Body of pancreas (tissue), 4 donors: ENCODE measurements at regions not wholly inside any gene's neighbourhood (a gene's known extent, or its start where the extent isn't known, plus 50 kb on each side); places are given as distances from the start of the nearest gene placed in this dataset.

Experiments
- ATAC-seq: fragments of 150-250 bp; one replicate; pipeline ENCODE4 v1.9.1; 2016
- DNase-seq, 4 donors: peaks; one replicate each; pipeline ENCODE4 v3.0.0-alpha.2; 2019
- H3K27ac ChIP-seq, 4 donors: fragments of 200-600 bp; sonication (generic); 1 replicate in 3 of 4; 2 replicates in 1 of 4; pipeline versions ENCODE4 v1.5.1 to v1.6.1; 2016 to 2019; ENCODE audit warnings: mild to moderate bottlenecking in 1 of 4, mixed read lengths in 1 of 4, moderate library complexity in 1 of 4
- H3K27me3 ChIP-seq, 2 donors: fragments of 200-600 bp; sonication (generic); one replicate each; pipeline ENCODE4 v1.6.0; 2016; ENCODE audit warnings: mild to moderate bottlenecking in 1 of 2
- H3K36me3 ChIP-seq, 2 donors: fragments of 200-600 bp; sonication (generic); replicated peaks in 1 of 2; 2 replicates each; pipeline ENCODE4 v1.5.1; 2016; ENCODE audit warnings: low read depth in 2 of 2; ENCODE audit not compliant: insufficient read depth in 1 of 2
- H3K4me1 ChIP-seq: fragments of 200-600 bp; sonication (generic); one replicate; pipeline ENCODE4 v1.6.0; 2016
- H3K4me3 ChIP-seq, 2 donors: fragments of 200-600 bp; sonication (generic); 1 replicate in 1 of 2; 2 replicates in 1 of 2; pipeline ENCODE4 v1.5.1; 2016 to 2019
- H3K9me3 ChIP-seq, 3 donors: fragments of 200-600 bp; sonication (generic); 1 replicate in 2 of 3; 2 replicates in 1 of 3; pipeline ENCODE4 v1.5.1; 2016
- CTCF ChIP-seq, 7 experiments: fragments of 450-650 bp in 4 of 7; fragments of 200-600 bp in 3 of 7; sonication (generic) in 3 of 7; IDR thresholded peaks; one replicate each; pipeline ENCODE4 v1.5.1; 2016 to 2019; ENCODE audit warnings: antibody characterized with exemption in 7 of 7
- POLR2A ChIP-seq, 3 donors: fragments of 450-650 bp; IDR thresholded peaks; one replicate each; pipeline ENCODE4 v1.6.1; 2016; ENCODE audit warnings: antibody characterized with exemption in 3 of 3, mild to moderate bottlenecking in 2 of 3
- WGBS, 2 donors: methylation state at CpG; one replicate each; pipeline ENCODE4 v1.1.5; 2017; 5-methylcytosine and 5-hydroxymethylcytosine counted together
- intact Hi-C: fragments of 100-400 bp; cut with DNase I; formaldehyde crosslinking; loops from one replicate; pipeline ENCODE4 v1.15.1; 2023

- H3K9me3 ChIP-seq: no peaks in the 10 kb centered on the region
- H3K4me3 ChIP-seq: no peak overlapping the region
- intact Hi-C loops: no loop called here
- no peaks in the 10 kb centered on the region for H3K27me3 ChIP-seq
- no peak for TF ChIP-seq CTCF (IDR thresholded peaks at IDR 0.05)
- no peak for TF ChIP-seq POLR2A (IDR thresholded peaks at IDR 0.05)
- WGBS, 2 donors: 87 to 90% methylated on average over 5 of the region's 5 CpGs
- ATAC-seq (no peak), DNase-seq (no peak)
- no peaks in the 10 kb centered on the region for H3K4me1 ChIP-seq
- no peaks in the 10 kb centered on the region for H3K36me3 ChIP-seq
- no peak overlapping the region for H3K27ac ChIP-seq
Observed at GRCh38 chr2:62441421-62441820, 64.6 kb downstream of the TMEM17 start.

DNA sequence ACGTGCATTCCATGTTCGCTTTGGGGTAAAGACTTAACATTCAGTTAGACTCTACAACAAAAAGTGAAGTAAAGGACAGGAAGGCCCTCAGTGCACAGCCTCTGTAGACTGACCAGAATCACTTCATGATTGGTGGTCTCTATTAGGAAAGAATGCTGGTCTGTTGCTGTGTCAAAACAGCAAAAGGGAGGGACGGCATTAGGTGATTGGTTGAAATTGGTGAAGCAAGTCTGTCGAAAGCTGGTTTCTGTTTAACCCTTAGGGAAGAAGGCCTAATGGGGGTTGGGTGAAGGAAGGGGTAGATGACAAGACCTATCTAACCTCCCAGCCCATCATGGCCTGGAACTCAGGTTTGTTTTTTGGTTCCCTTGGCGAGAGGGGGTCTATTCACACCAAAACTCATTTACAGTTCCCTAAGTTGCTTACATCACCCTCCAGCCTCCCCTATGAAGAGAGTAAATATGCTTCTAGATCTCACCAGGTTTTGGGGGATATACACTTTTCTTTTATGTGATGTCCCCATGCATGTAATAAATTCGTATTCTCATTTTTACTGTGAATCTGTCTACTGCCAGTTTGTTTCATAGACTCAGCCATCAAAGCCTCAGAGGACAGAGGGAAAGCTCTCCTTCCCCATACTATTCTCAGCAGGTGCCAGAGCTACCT is 65.6 kb downstream of the TMEM17 start:
- Histone ChIP-seq H3K9me3 (no peaks in the 10 kb centered on the region), H3K27ac (no peak overlapping the region), H3K36me3 (no peaks in the 10 kb centered on the region), H3K4me1 (no peaks in the 10 kb centered on the region), H3K27me3 (no peaks in the 10 kb centered on the region), H3K4me3 (no peak overlapping the region)
- intact Hi-C loops: no loop called here
- no peak for TF ChIP-seq POLR2A (IDR thresholded peaks at IDR 0.05)
- no peak for TF ChIP-seq CTCF (IDR thresholded peaks at IDR 0.05)
- no peak for DNase-seq
- 77 to 78% methylated on average over 6 of the region's 6 CpGs for WGBS, 2 donors
- ATAC-seq: no peak

- intact Hi-C loops: no loop called here
- no peaks in the 10 kb centered on the region for H3K4me1 ChIP-seq
- 75 to 83% methylated on average over 3 of the region's 3 CpGs for WGBS, 2 donors
Observed at GRCh38 chr2:62439425-62439824, 66.6 kb downstream of the TMEM17 start.

DNA sequence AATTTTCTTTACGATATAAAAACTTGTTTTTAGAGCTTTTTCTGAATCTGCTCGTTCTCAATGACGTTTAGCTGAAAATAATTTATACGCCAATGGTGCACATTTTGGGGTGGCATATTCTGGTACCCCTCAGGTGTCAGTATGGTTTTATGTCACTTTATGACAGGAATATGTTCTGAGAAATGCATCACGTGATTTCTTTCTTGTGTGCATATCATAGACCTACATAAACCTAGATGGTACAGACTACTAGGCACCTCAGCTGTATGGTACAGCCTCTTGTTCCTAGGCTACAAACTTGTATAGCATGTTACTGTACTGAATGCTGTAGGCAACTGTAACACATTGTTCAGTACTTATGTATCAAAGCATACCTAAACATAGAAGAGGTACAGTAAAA is 68.2 kb downstream of the TMEM17 start:
- H3K4me3 ChIP-seq: no peak overlapping the region

More at GRCh38 chr2:62439425-62439824, 66.6 kb downstream of the TMEM17 start:
- Histone ChIP-seq H3K27me3 (no peaks in the 10 kb centered on the region), H3K9me3 (no peaks in the 10 kb centered on the region), H3K27ac (no peak overlapping the region), H3K4me3 (no peak overlapping the region), H3K36me3 (no peaks in the 10 kb centered on the region)
- no peak for TF ChIP-seq CTCF (IDR thresholded peaks at IDR 0.05)
- DNase-seq (no peak), ATAC-seq (no peak)

More for the DNA sequence above, 68.2 kb downstream of the TMEM17 start:
- WGBS, 2 donors: 84 to 88% methylated on average over 5 of the region's 5 CpGs
- DNase-seq (no peak), ATAC-seq (no peak)
- Histone ChIP-seq H3K27me3 (no peaks in the 10 kb centered on the region), H3K36me3 (no peaks in the 10 kb centered on the region), H3K9me3 (no peaks in the 10 kb centered on the region), H3K4me1 (no peaks in the 10 kb centered on the region), H3K27ac (no peak overlapping the region)
- intact Hi-C loops: no loop called here
- TF ChIP-seq POLR2A (IDR thresholded peaks at IDR 0.05) (no peak), CTCF (IDR thresholded peaks at IDR 0.05) (no peak)
